SU-DHL-6 (cell line): ENCODE measurements at regions not wholly inside any gene's neighbourhood (a gene's known extent, or its start where the extent isn't known, plus 50 kb on each side); places are given as distances from the start of the nearest gene placed in this dataset.

Experiments
- CTCF ChIP-seq: fragments of 200-600 bp; sonication (generic); IDR thresholded peaks from one replicate; pipeline ENCODE4 v1.5.1; 2017; ENCODE audit warnings: antibody characterized with exemption, mild to moderate bottlenecking, low read length, moderate library complexity; ENCODE audit not compliant: insufficient read depth, poor library complexity, severe bottlenecking
- EZH2phosphoT487 ChIP-seq: fragments of 200-600 bp; sonication (generic), shearing (Covaris generic); conservative IDR thresholded peaks from 2 replicates; pipeline ENCODE4 v1.6.1; 2018; ENCODE audit warnings: mild to moderate bottlenecking, antibody characterized with exemption, low read length, moderate library complexity, mixed read lengths

- TF ChIP-seq CTCF (no peak), EZH2phosphoT487 (no peak)
These were observed 476.9 kb upstream of the SYT1 start for GRCh38 chr12:78387721-78388120.
